ENCODE measurements at regions not wholly inside any gene's neighbourhood (a gene's known extent, or its start where the extent isn't known, plus 50 kb on each side); places are given as distances from the start of the nearest gene placed in this dataset.

DNA sequence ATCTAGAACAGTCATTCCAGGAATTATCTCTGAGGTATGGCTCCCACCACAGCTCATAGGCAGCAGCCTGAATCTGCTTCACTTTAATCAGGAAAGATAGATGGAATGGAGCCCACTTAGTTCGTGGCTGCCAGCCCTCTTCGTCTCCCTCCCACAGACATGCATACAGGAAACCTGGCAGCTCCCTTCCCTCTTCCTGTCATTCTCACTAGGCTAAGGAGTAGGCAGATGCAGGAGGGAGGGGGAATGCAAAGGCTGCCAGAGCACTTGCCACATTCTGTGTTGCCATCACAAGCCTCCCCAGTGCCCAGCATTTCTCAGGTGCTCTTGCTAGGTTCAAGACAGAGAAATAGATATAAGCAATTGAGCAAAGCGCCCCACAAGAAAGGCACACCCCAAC is 378.9 kb downstream of the ELAVL2 start:
- no peak for ATAC-seq
- DNase-seq (ENCODE audit: missing footprints): no peak
- intact Hi-C loops (cut with DNase I): no loop called here

DNA sequence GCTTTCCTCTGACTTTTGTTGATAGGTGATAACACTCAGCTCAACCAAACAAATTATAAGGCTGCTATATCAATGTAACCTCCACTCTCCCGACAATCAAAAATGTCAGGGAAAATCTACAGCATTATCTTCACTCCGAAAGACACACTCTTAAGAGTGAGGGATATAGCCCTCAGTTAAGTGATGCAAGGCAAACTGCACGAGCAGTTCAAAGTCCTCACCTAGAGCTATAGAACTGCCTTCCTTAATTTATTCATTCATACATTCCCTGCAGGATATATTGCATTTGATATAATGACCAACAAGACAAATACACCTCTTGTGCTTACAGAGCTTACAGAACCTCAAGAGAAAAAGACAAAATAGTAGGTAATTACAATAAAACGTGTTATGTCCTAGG is 378.1 kb downstream of the ELAVL2 start:
- intact Hi-C loops (cut with DNase I): no loop called here
- DNase-seq (ENCODE audit: missing footprints): no peak
- ATAC-seq: no peak

DNA sequence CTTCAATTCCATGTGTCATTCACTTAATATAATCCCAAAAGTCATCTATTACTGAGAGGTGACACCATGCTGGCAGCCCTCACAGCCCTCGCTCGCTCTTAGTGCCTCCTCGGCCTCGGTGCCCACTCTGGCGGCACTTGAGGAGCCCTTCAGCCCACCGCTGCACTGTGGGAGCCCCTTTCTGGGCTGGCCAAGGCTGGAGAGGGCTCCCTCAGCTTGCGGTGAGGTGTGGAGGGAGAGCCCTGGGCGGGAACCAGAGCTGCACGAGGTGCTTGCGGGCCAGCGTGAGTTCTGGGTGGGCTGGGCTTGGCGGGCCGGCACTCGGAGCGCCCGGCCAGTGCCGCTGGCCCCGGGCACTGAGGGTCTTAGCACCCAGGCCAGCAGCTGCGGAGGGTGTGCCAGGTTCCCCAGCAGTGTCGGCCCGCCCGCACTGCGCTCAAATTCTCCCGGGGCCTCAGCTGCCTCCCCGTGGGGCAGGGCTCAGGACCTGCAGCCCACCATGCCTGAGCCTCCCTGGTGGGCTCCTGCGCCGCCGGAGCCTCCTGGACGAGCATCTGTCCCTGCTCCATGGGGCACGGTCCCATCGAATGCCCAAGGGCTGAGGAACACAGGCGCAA is 374.1 kb downstream of the ELAVL2 start:
- ATAC-seq (no peak), DNase-seq (ENCODE audit: missing footprints) (no peak)
- intact Hi-C loops (cut with DNase I): no loop called here

DNA sequence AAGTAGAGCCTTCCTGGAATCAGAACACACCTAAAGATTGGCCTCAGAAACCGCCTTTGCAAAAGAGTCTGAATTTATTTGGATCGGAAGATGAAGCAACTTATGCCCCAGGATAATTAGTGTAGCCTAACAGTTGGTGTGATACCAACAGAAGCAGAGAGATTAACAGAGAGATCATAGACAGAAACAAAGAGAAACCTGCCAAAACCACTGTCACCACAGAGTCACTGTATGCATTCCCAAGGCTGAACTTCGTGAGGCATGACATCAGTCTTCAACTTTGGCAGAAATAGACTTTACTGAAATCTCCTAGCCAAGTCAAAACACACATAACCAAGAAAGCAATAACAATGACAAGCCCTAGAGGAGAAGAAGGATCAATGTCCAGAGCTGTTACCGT is 361.8 kb downstream of the ELAVL2 start:
- intact Hi-C loops (cut with DNase I): no loop called here
- DNase-seq (ENCODE audit: missing footprints) (no peak), ATAC-seq (no peak)

DNA sequence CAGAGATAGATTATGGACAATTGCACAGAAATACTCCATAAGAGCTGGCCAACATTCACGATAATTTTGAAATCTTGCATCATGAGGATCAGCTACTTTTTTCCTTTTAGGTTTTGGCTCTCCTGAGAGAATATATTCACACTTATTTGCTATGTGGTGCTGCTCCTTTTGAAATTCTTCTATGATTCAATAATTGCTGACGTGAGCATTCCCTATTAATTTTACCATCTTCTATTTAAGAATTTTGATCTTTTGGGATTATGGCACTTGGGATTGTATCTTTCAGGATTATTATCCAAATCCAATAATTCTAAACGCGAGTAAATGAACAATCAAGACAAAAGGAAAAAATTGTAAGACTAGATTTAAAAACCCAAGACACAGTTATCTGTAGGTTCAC is 358.8 kb downstream of the ELAVL2 start:
- no peak for ATAC-seq
- no peak for DNase-seq (ENCODE audit: missing footprints)
- intact Hi-C loops (cut with DNase I): no loop called here

DNA sequence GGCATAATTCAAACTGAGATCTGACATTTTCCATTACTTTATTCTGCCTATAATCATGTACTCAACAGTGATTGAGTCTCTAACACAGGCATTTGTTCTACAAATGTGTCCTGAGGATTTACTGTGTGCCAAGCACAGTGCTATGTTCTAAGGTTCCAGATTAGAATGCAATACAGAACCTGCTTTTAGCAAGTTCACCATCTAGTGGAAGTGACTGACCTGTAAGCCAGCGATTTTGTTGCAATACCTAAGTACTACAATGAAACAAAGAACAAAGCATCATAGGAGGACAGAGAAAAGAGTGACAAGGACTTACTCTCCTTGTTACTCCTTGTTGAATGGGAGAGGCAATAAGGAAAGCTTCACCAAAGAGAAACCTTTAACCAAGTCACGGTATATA is 348.1 kb downstream of the ELAVL2 start:
- intact Hi-C loops (cut with DNase I): loop anchor here (10.0 kb wide), 1 partner anchor 287 kb away; no protein-coding TSS in a partner anchor
- DNase-seq (ENCODE audit: missing footprints) (no peak), ATAC-seq (no peak)

DNA sequence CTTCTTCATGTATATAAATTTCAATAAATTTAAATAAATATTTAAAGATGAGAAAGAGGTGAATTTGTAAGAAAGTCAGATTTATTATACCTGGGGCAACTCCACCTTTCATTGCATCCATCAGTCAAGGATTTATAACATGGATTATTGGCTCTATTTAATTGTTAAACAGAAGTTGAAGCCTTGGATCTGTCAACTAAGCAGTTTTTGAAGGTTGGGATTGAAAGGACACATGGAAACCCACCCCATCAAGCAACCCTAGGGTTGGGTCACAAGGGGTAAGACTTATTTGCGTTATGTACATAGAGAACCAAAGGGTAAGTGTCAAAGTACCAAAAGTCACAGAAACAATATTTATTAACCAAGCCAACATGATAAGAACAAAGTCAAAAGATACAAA is 342.5 kb downstream of the ELAVL2 start:
- no peak for DNase-seq (ENCODE audit: missing footprints)
- intact Hi-C loops (cut with DNase I): no loop called here
- no peak for ATAC-seq

DNA sequence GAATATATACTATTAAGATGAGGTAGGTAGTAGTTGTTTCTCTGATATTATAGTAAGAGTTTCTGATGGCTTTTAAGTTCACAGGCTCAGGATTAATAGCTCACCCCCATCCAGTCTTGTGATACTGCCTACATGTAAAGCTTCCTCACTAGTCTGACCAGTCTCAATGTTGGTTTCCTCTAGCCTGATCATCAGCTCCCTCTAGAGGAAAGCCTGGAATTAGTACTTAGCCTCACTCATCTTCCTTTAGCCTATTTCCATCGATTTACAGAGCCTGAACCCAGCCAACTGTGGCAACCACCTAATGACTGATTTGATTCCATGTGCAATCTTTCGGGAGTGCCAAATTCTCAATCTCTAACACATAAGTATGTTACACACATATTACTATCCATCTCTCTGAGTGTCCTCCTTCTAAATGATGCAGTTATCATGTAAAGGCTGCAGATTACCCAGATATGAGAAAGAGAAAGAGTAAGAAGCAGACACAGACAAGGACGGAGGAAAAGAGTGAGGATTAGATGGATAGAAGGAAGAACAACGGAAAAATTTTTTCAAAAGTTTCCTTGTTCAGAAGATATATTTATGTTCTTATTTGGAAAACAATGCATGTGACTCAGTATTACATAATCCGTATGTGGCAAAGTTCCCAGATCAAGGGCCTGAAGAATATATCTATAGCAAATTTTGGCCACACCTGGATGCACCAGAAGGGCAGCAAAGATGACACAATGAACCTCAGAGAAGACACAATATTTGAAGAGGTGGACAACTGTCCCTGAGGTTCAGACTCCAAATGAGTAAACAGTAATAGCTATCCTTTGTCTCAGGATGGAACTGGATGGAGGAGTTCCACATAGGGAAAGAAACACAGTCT is 333.7 kb downstream of the ELAVL2 start:
- no peak for ATAC-seq
- intact Hi-C loops (cut with DNase I): no loop called here
- DNase-seq (ENCODE audit: missing footprints): no peak

DNA sequence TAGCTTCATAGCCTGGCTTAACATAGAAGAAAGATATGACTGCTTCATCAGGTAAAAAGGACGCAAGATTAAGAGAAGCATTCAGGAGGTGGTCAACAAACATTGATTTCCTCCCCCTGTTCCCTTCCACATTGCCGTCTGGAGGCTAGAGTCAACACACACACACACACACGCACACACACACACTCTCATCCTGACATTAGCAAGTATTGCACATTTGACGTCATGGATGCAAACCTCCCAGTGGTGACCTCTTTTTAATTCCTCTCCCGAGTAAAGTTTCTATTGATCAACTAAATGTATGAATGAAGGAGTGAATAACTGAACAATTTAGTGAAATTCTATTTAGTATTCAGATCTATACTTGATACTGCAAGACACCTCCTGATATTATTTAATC is 332.8 kb downstream of the ELAVL2 start:
- ATAC-seq: no peak
- intact Hi-C loops (cut with DNase I): no loop called here
- no peak for DNase-seq (ENCODE audit: missing footprints)

DNA sequence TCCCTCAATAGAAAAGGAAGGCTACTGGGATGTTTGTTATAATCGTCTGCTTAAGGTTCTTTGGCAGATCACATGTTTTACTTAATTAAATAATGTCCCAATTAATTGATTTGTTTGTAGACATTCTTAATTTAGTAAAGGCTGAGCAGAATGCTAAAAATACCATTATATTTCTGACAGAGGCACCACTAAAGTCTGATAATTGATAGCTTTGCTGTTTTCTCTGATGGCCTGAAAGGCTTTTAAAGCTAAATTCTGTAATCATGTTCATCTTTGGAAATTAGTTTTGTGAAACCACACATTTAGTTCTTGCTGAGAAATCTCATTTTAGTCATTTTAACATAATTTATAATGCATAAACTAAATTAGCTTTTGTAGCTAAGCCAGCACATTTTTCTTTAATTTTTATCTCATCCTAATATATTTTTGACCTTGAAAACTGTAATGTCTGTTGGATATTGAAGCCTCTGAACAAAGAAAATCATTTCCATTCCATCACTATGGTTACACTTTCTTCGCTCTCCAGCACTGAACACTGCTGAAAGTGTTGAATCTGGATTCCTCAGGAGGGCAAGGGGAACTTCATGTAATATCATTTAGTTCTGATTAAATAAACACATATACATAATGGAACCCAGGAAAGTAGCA is 329.4 kb downstream of the ELAVL2 start:
- intact Hi-C loops (cut with DNase I): no loop called here

DNA sequence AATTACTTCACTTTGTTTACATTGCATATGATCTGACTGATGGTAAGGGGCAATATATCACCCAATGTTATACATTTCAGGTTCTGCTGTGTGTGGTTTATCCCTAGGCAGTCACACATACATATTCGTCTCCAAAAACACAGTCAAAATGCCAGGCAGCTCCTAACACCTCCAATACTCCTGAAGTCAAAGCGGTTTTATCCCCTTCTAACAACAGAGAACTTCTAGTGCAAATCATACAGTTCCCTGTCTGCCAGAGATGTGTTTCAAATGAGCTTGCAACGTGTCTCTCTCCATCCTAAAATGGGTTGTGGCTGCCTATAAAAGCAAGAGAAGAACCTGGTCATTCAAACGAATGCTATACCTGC is 328.9 kb downstream of the ELAVL2 start:
- no peak for DNase-seq (ENCODE audit: missing footprints)
- ATAC-seq: no peak
- intact Hi-C loops (cut with DNase I): no loop called here

More for the DNA sequence above, 329.4 kb downstream of the ELAVL2 start:
- DNase-seq (ENCODE audit: missing footprints): no peak
- ATAC-seq: no peak

DNA sequence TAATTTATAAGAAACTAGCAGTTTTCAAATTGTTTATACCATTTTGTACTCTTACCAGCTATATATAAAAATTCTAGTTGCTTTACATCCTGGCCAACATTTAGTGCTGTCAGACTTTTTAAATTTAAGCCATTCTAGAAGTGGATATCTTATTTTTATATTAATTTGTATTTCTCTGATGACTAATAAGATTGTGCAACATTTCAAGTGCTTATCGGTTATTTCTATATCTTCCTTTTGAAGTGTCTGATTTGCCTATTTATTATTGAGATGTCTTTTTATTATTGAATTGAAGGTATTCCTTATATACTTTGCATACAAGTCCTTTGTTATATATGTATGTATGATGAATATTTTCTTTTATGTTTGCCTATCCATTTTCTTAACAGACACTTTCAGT is 324.0 kb downstream of the ELAVL2 start:
- ATAC-seq: no peak
- DNase-seq (ENCODE audit: missing footprints): no peak
- intact Hi-C loops (cut with DNase I): no loop called here

DNA sequence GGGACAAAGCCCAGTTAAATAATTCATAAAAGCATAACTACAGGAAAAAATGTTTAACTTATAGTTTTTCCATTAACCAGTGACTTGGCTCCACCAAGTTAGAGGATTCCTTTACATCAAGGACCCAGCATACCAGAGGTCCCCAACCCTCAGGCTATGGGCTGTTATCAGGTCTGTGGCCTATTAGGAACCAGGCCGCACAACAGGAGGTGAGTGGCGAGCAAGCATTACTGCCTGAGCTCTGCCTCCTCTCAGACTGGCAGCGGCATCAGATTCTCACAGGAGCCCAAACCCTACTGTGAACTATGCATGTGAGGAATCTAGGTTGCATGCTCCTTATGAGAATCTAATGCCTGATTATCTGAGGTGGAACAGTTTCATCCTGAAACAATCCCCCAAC is 303.1 kb downstream of the ELAVL2 start:
- no peak for DNase-seq (ENCODE audit: missing footprints)
- no peak for ATAC-seq
- intact Hi-C loops (cut with DNase I): no loop called here

DNA sequence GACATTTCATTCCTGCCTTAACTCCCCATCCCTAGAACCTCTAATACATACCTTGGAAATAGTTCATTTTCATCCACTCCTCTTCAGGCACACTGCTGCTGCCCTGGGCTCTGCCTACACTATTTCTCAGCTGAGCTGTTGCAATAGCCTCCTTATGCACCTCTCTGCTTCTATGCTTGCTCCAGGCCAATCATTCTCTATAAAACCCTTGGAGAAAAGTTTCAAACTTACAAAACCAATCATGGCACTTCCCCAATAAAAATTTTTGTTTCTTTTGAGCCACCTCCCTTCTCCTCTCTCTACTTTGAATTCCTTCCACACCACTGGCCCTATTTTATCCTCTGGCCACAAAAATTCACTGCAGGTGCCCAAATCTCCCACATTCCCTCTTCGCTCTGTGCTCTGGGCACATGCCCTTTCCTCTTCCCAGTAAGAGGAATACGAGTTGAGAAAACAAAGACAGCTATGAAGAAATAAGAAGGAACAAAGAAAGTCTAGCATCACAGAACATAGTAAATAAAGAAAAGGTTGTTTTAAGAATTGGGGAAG is 301.4 kb downstream of the ELAVL2 start:
- intact Hi-C loops (cut with DNase I): no loop called here
- no peak for ATAC-seq
- DNase-seq (ENCODE audit: missing footprints): no peak

DNA sequence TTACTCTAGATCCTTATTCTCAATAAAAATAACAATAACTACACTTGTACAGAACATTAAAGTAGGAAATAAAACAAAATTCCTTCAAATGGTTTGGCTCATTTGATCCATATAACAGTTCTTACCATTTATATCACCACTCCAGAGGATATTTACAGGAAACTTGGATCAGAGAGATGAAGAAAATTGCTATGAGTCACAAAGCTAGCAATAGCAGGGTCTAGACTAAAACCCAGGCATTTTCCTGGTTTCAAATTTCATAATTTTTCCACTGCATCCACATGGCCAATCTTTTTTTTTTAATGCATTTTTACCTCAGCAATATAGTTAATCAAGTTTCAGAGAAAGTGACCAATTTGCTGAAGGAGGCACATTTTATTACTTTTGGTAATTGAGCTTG is 299.2 kb downstream of the ELAVL2 start:
- no peak for DNase-seq (ENCODE audit: missing footprints)
- intact Hi-C loops (cut with DNase I): no loop called here
- no peak for ATAC-seq

DNA sequence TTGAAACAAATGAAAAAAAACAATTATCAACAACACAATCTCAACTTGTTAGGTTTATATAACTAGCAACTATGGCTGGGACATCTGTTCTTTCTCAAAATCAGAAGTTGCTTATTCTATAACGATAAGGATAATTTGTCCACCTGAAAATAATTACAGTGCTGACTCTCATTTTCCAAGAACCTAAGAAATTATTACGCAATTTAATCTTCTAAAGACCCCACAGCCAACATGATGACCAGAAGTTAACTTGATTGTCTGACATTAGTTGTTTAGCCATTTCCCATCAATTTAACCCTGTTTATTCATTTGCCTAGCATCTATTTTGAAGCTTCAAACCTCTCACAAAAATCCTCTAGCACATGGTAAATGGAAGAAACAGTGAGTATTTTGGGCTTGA is 293.8 kb downstream of the ELAVL2 start:
- no peak for DNase-seq (ENCODE audit: missing footprints)
- ATAC-seq: no peak
- intact Hi-C loops (cut with DNase I): no loop called here

DNA sequence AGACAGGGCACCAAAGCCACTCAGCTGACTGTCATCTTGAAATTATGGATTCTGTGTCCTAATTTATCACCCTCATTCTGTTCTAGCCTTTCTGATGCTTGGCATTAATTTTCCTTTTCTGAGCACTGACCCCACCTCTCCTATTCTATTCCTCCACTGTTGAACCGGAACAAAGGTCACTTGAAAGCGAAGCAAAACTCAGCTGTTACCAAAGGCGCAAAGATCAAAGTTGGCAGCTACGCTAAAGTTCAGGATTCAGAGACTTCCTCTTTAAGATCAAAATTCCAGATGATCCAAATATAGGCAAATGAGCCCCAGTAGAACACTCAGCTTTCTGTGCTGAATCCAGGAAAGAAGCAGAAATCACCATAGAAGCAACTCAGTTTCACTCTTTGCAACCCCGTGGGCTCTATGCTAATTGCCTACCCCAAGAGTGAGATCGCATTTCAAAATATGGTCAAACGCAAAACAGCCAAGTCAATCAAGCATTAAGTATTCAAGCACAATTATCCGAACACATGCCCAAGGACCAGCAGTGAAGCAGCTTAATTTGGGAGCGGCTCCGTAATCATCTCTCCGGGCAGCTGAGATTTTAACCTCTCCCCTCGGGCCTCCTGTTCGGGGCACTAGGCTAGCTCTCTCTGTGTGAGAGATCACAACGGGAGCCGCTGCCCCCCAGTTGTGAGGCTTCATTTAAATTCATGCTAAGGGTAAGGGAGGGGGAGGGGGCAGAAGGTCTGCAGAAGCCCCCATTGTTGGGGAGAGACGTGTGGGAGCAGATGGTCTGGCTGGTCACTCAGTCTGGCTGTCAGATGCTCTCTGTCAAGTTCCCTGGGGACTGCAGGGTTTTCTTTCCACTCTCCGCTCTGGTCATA is 288.6 kb downstream of the ELAVL2 start:
- intact Hi-C loops (cut with DNase I): no loop called here
- ATAC-seq (no peak), DNase-seq (ENCODE audit: missing footprints) (no peak)

DNA sequence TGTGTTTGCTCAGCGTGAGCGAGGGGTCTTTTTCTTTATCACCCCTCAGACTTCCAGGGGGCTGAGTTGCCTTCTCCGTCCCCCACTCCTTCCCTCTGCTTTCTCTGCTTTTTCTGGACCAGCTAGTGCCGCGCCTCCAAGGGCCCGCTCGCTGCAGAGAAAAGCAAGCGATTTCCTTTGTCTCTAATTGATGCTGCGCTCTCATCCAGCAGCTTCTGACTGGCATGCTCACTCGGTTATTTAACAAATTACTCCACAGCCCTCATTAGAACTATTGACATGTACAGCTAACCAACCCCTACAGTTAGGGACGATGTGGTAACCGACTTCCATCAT is 288.0 kb downstream of the ELAVL2 start:
- intact Hi-C loops (cut with DNase I): no loop called here
- DNase-seq (ENCODE audit: missing footprints) (no peak), ATAC-seq (no peak)

DNA sequence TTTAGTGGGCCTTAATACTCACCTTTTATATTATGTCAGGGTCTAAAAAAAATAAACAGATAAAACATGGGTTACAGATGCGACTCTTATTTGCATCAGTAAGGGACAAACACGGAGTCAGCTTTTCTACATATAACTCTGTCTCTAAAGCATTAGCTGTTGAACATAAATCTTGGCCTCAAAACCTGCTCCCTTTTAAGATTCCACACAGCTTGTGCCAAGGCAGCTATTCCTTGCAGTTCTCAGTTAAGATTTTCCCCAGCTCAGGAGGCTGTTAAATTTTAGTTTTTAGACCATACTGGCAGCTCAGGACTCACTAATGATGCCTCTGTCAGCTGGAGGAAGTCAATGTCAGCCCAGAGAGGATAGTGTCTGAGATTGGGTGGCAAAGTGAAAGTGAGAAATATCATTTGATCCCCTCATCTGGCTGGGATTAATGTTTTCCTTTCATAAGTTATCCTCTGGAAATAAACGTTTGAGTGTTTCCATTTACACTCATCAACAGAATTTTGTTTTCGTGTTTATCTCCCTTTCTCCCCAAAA is 287.5 kb downstream of the ELAVL2 start:
- intact Hi-C loops (cut with DNase I): no loop called here
- ATAC-seq: no peak
- DNase-seq (ENCODE audit: missing footprints): no peak

Data from Right ventricle myocardium inferior (tissue), 1 donor.